ENCODE measurements at regions not wholly inside any gene's neighbourhood (a gene's known extent, or its start where the extent isn't known, plus 50 kb on each side); places are given as distances from the start of the nearest gene placed in this dataset.

DNA sequence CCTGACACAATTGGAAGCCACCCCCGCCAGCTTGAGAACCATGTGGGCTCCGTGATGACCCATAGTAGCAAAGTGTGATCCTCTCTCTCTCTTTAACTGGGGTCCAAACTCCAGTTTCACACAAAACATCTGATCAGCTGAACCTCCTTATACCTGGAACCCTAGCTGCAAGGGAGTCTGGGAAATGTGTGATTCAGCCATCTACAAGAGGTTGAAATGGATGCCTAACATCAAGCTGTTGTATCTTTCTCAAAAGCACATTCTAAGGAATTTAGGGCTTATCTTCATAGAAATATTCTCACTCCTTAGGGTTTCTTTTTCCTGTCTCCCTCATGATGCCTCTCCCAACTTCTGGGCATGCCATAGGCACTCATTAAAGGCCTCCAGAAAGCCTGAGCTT lies 126.0 kb downstream of the BCOR start:
- TF ChIP-seq POLR2A (IDR thresholded peaks at IDR 0.05), result no peak
- no peak for TF ChIP-seq CTCF (IDR thresholded peaks at IDR 0.05)
